ENCODE measurements at regions not wholly inside any gene's neighbourhood (a gene's known extent, or its start where the extent isn't known, plus 50 kb on each side); places are given as distances from the start of the nearest gene placed in this dataset.

- no peak for TF ChIP-seq CTCF (conservative IDR thresholded peaks at IDR 0.05; ENCODE audit: low read depth, low read length)
- DNase-seq (ENCODE audit: low read depth), result no peak
- H3K4me3 ChIP-seq (ENCODE audit: low read length), result no peak overlapping the region
Measured at GRCh38 chr5:57577432-57578175, 95.0 kb upstream of the ACTBL2 start.

- DNase-seq (ENCODE audit: low read depth), result no peak
- no peak for TF ChIP-seq CTCF (conservative IDR thresholded peaks at IDR 0.05; ENCODE audit: low read depth, low read length)
- no peak overlapping the region for H3K4me3 ChIP-seq (ENCODE audit: low read length)
Measured at GRCh38 chr5:57576317-57576716, 93.7 kb upstream of the ACTBL2 start.

- H3K4me3 ChIP-seq (ENCODE audit: low read length), result no peak overlapping the region
- TF ChIP-seq CTCF (conservative IDR thresholded peaks at IDR 0.05; ENCODE audit: low read depth, low read length), result no peak
- DNase-seq (ENCODE audit: low read depth), result no peak
Measured at GRCh38 chr5:57575839-57576238, 93.2 kb upstream of the ACTBL2 start.

GRCh38 chr5:57572461-57572860 is 89.8 kb upstream of the ACTBL2 start:
- no peak for TF ChIP-seq CTCF (conservative IDR thresholded peaks at IDR 0.05; ENCODE audit: low read depth, low read length)
- no peak for DNase-seq (ENCODE audit: low read depth)
- H3K4me3 ChIP-seq (ENCODE audit: low read length), result no peak overlapping the region

GRCh38 chr5:57569601-57570000 is 87.0 kb upstream of the ACTBL2 start:
- no peak for TF ChIP-seq CTCF (conservative IDR thresholded peaks at IDR 0.05; ENCODE audit: low read depth, low read length)
- H3K4me3 ChIP-seq (ENCODE audit: low read length), result no peak overlapping the region
- DNase-seq (ENCODE audit: low read depth), result no peak

- no peak for TF ChIP-seq CTCF (conservative IDR thresholded peaks at IDR 0.05; ENCODE audit: low read depth, low read length)
- no peak overlapping the region for H3K4me3 ChIP-seq (ENCODE audit: low read length)
Measured at GRCh38 chr5:57568136-57568535, 85.5 kb upstream of the ACTBL2 start.

GRCh38 chr5:57566914-57567313 is 84.3 kb upstream of the ACTBL2 start:
- DNase-seq (ENCODE audit: low read depth), result peak; percentile 12
- H3K4me3 ChIP-seq (ENCODE audit: low read length), result no peak overlapping the region
- no peak for TF ChIP-seq CTCF (conservative IDR thresholded peaks at IDR 0.05; ENCODE audit: low read depth, low read length)

More at GRCh38 chr5:57568136-57568535, 85.5 kb upstream of the ACTBL2 start:
- DNase-seq (ENCODE audit: low read depth), result no peak

All from retinal pigment epithelial cell (primary cell).